ENCODE measurements at regions not wholly inside any gene's neighbourhood (a gene's known extent, or its start where the extent isn't known, plus 50 kb on each side); places are given as distances from the start of the nearest gene placed in this dataset.

DNA sequence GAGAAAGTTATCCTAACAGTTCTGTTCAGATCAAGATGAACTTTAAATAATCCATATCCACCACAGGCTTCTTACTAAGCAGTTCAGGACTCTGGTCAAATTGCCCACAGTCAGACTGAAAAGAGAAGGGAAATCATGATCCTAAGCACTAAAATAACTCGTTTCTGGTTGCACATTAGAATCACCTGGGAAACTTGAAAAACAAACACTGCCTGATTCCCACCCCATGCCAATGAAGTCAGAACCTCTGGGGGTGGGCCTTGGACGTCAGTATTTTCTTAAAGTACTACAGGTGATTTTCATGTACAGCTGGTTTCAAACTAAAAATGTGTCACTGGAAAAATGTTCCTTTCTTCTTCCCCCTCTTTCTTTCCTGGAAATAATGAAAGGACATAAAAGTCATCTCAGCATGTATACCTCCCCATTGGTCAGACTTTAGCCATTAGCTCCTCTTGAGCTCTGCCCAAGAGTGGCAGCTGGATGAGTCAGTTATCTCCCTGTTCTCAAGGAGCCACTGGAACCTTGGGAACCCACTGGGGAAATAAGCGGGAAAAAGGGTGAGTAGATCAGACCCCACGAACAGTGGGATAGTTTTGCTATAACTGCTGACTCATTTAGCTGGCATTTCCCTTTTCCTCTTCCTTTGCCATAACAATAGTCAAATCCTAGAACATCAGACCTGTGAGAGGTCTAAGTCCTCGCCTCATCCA is 75.3 kb upstream of the IL6 start (continued):
- TF ChIP-seq, protein P1, sequence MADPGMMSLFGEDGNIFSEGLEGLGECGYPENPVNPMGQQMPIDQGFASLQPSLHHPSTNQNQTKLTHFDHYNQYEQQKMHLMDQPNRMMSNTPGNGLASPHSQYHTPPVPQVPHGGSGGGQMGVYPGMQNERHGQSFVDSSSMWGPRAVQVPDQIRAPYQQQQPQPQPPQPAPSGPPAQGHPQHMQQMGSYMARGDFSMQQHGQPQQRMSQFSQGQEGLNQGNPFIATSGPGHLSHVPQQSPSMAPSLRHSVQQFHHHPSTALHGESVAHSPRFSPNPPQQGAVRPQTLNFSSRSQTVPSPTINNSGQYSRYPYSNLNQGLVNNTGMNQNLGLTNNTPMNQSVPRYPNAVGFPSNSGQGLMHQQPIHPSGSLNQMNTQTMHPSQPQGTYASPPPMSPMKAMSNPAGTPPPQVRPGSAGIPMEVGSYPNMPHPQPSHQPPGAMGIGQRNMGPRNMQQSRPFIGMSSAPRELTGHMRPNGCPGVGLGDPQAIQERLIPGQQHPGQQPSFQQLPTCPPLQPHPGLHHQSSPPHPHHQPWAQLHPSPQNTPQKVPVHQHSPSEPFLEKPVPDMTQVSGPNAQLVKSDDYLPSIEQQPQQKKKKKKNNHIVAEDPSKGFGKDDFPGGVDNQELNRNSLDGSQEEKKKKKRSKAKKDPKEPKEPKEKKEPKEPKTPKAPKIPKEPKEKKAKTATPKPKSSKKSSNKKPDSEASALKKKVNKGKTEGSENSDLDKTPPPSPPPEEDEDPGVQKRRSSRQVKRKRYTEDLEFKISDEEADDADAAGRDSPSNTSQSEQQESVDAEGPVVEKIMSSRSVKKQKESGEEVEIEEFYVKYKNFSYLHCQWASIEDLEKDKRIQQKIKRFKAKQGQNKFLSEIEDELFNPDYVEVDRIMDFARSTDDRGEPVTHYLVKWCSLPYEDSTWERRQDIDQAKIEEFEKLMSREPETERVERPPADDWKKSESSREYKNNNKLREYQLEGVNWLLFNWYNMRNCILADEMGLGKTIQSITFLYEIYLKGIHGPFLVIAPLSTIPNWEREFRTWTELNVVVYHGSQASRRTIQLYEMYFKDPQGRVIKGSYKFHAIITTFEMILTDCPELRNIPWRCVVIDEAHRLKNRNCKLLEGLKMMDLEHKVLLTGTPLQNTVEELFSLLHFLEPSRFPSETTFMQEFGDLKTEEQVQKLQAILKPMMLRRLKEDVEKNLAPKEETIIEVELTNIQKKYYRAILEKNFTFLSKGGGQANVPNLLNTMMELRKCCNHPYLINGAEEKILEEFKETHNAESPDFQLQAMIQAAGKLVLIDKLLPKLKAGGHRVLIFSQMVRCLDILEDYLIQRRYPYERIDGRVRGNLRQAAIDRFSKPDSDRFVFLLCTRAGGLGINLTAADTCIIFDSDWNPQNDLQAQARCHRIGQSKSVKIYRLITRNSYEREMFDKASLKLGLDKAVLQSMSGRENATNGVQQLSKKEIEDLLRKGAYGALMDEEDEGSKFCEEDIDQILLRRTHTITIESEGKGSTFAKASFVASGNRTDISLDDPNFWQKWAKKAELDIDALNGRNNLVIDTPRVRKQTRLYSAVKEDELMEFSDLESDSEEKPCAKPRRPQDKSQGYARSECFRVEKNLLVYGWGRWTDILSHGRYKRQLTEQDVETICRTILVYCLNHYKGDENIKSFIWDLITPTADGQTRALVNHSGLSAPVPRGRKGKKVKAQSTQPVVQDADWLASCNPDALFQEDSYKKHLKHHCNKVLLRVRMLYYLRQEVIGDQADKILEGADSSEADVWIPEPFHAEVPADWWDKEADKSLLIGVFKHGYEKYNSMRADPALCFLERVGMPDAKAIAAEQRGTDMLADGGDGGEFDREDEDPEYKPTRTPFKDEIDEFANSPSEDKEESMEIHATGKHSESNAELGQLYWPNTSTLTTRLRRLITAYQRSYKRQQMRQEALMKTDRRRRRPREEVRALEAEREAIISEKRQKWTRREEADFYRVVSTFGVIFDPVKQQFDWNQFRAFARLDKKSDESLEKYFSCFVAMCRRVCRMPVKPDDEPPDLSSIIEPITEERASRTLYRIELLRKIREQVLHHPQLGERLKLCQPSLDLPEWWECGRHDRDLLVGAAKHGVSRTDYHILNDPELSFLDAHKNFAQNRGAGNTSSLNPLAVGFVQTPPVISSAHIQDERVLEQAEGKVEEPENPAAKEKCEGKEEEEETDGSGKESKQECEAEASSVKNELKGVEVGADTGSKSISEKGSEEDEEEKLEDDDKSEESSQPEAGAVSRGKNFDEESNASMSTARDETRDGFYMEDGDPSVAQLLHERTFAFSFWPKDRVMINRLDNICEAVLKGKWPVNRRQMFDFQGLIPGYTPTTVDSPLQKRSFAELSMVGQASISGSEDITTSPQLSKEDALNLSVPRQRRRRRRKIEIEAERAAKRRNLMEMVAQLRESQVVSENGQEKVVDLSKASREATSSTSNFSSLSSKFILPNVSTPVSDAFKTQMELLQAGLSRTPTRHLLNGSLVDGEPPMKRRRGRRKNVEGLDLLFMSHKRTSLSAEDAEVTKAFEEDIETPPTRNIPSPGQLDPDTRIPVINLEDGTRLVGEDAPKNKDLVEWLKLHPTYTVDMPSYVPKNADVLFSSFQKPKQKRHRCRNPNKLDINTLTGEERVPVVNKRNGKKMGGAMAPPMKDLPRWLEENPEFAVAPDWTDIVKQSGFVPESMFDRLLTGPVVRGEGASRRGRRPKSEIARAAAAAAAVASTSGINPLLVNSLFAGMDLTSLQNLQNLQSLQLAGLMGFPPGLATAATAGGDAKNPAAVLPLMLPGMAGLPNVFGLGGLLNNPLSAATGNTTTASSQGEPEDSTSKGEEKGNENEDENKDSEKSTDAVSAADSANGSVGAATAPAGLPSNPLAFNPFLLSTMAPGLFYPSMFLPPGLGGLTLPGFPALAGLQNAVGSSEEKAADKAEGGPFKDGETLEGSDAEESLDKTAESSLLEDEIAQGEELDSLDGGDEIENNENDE (IDR thresholded peaks at IDR 0.05; ENCODE audit: insufficient replicate concordance, low read length) = no peak
- no peak for TF ChIP-seq JUND (IDR thresholded peaks at IDR 0.05; ENCODE audit: low read length)
- no peak for TF ChIP-seq SIX5 (IDR thresholded peaks at IDR 0.05; ENCODE audit: low read depth, low read length)
- TF ChIP-seq CBX5 (IDR thresholded peaks at IDR 0.05; ENCODE audit: low read depth, low read length) = no peak
- TF ChIP-seq RAD21 (IDR thresholded peaks at IDR 0.05 in 1 of 2, conservative IDR thresholded peaks at IDR 0.05 in 1 of 2; ENCODE audit: low read depth in 2 of 2, low read length in 2 of 2) = no peak
- no peak for TF ChIP-seq ASH2L (IDR thresholded peaks at IDR 0.05; ENCODE audit: low read length)
- no peak for TF ChIP-seq TAF1 (IDR thresholded peaks at IDR 0.05; ENCODE audit: low read depth, low read length)
- TF ChIP-seq TBP (IDR thresholded peaks at IDR 0.05; ENCODE audit: low read depth, low read length) = no peak
- no peak for TF ChIP-seq SP2 (IDR thresholded peaks at IDR 0.05; ENCODE audit: low read length)
